Activated CD4-positive, alpha-beta T cell treated with anti-CD3 and anti-CD28 coated beads, Interleukin-2, amount 10 ng/mL, durations not matched to agents 24 days and 14 days (primary cell): ENCODE measurements at regions not wholly inside any gene's neighbourhood (a gene's known extent, or its start where the extent isn't known, plus 50 kb on each side); places are given as distances from the start of the nearest gene placed in this dataset.

Experiments
- DNase-seq: peaks from one replicate; pipeline ENCODE4 v3.0.0; 2022
- H3K27ac Mint-ChIP-seq: one replicate; pipeline ENCODE4 v1.8.0; 2022; ENCODE audit warnings: mild to moderate bottlenecking, mixed read lengths
- H3K27me3 Mint-ChIP-seq: one replicate; pipeline ENCODE4 v1.8.0; 2022; ENCODE audit warnings: mixed read lengths
- H3K36me3 Mint-ChIP-seq: one replicate; pipeline ENCODE4 v1.8.0; 2022; ENCODE audit warnings: low read depth, mild to moderate bottlenecking, mixed read lengths
- H3K4me1 Mint-ChIP-seq: one replicate; pipeline ENCODE4 v1.8.0; 2021; ENCODE audit warnings: mixed read lengths
- H3K4me3 Mint-ChIP-seq: one replicate; pipeline ENCODE4 v1.8.0; 2022; ENCODE audit warnings: mild to moderate bottlenecking, moderate library complexity, mixed read lengths
- H3K9me3 Mint-ChIP-seq: one replicate; pipeline ENCODE4 v1.8.0; 2021; ENCODE audit warnings: mixed read lengths
- intact Hi-C: fragments of 100-400 bp; cut with micrococcal nuclease; formaldehyde crosslinking; loops from one replicate; pipeline ENCODE4 v1.15.1; 2023

DNA sequence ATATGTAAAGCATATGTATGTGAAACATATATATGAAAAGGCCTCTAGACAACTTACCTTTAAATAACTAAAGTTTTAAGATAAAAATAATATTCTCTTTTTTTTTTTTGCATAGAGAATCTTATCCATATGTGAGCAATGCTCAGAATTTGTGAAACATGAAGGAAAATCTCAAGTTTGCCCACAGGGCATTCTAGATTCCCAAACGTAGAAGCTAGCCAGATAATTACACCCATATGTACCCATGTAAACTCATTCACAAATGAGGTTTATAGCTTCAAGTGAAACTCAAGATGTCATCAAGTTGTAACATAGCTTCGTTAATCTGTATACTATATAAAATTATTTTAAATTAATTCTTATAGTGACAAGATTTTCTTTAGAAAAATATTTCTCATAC lies 537.3 kb upstream of the NR2F2 start:
- Mint-ChIP-seq H3K9me3 (no peaks in the 10 kb centered on the region), H3K36me3 (no peaks in the 10 kb centered on the region), H3K27me3 (no peaks in the 10 kb centered on the region), H3K27ac (no peak overlapping the region), H3K4me3 (no peak overlapping the region), H3K4me1 (no peaks in the 10 kb centered on the region)
- intact Hi-C loops, result no loop called here
- no peak for DNase-seq

DNA sequence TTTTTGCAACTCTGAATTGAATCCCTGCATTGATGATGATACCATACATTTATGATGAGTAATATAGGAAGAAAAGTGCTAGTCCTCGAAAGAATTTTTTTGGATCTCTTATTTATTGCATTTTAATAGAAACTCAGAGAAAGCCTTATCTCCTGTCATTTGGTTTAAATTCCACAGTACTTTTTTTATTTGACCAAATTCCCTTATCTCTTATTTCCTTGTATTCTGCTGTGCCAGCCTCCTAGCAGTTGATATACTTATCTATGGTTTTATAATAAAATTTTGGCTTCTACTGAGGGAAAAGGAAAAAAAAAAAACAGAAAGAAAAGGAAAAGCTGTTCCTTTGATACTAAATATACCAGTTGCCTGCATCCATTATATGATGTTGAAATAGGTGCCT lies 535.1 kb upstream of the NR2F2 start:
- DNase-seq, result no peak
- Mint-ChIP-seq H3K9me3 (no peaks in the 10 kb centered on the region), H3K36me3 (no peaks in the 10 kb centered on the region), H3K27ac (no peak overlapping the region), H3K27me3 (peaks cover 2% of the 10 kb centered on the region), H3K4me3 (no peak overlapping the region), H3K4me1 (no peaks in the 10 kb centered on the region)
- intact Hi-C loops, result no loop called here

DNA sequence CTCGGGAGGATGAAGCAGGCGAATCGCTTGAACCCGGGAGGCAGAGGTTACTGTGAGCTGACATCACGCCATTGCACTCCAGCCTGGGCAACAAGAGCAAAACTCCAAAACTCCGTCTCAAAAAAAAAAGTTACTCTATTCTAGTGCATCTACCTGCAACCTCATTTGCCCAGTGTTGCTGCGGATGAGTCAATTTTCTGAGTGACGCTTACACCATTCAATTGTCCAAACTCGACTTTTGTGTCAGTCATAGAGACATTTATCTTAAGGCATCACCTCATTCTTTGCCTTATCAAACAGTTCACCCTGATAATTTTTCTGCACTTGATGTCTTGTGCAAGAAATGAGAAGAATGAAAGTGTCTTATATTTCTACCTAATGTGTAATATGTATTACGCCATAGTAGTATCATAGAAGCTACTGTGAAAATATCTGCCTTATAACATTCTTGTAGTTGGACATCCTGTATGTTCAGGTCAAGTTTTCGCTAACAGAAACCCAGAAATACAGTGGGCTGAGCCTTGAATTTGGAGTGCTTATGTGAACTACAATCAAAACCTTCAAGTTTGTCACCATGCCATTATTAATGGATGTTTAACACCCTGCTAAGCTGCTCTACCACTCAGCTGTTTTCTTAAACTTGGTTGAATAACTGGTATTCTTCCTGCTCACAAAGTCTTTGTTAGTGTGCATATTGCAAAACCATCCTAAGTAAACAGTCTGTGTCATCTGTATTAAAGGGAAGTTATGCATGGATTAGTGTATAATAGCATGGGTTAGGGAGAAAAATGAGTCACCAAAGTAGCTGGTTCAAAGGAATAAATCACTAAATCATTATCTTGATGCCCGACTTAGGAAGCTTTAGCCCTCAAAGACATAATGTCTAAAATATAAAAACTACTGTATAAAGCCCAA lies 531.0 kb upstream of the NR2F2 start:
- H3K27ac Mint-ChIP-seq, result no peak overlapping the region
- intact Hi-C loops, result no loop called here
- H3K27me3 Mint-ChIP-seq, result peaks cover 5% of the 10 kb centered on the region
- DNase-seq, result no peak
- no peaks in the 10 kb centered on the region for H3K36me3 Mint-ChIP-seq
- no peaks in the 10 kb centered on the region for H3K9me3 Mint-ChIP-seq
- H3K4me1 Mint-ChIP-seq, result peaks cover 2% of the 10 kb centered on the region
- no peak overlapping the region for H3K4me3 Mint-ChIP-seq

DNA sequence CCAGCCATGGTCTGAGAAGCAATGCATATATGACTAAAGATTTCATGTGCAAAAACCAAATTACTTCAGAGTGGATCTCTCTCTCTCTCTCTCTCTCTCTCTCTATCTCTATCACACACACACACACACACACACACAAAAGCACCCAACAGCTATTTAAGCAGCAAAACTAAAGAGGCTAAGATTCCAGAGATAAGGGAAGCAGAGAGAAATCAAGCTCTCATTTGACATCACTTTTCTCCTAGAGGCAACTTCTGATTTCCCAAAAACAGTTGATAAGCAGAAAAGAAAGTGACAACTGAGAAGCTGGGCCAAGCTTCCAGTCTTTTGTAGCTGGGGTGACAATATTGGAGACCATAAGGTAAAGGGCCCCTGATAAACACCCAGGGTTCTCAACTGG lies 526.0 kb upstream of the NR2F2 start:
- Mint-ChIP-seq H3K27me3 (peaks cover 5% of the 10 kb centered on the region), H3K9me3 (no peaks in the 10 kb centered on the region), H3K4me3 (no peak overlapping the region), H3K4me1 (peaks cover 2% of the 10 kb centered on the region), H3K27ac (no peak overlapping the region), H3K36me3 (no peaks in the 10 kb centered on the region)
- no peak for DNase-seq
- intact Hi-C loops, result no loop called here

DNA sequence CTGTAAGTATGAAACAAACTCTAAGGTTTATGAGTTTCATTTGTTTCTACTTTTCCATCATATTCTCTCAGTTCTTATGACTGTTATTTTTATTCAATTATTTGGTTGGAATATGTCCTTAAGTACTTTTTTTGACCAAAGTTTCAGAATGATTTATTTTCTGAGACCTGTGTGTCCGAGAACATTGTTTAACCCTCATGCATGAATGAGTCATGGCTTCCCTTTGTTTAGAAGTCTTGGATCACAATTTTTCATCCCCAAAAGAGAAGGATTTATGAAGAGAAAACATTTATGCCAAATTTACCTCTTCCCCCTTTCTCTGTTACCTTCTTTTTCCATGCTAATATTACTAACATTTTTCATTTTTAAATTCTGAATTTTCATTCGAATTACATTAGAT lies 518.0 kb upstream of the NR2F2 start:
- intact Hi-C loops, result no loop called here
- peaks cover 10% of the 10 kb centered on the region for H3K27me3 Mint-ChIP-seq
- no peaks in the 10 kb centered on the region for H3K9me3 Mint-ChIP-seq
- no peaks in the 10 kb centered on the region for H3K36me3 Mint-ChIP-seq
- no peak overlapping the region for H3K27ac Mint-ChIP-seq
- H3K4me3 Mint-ChIP-seq, result no peak overlapping the region
- no peak for DNase-seq
- H3K4me1 Mint-ChIP-seq, result no peaks in the 10 kb centered on the region

DNA sequence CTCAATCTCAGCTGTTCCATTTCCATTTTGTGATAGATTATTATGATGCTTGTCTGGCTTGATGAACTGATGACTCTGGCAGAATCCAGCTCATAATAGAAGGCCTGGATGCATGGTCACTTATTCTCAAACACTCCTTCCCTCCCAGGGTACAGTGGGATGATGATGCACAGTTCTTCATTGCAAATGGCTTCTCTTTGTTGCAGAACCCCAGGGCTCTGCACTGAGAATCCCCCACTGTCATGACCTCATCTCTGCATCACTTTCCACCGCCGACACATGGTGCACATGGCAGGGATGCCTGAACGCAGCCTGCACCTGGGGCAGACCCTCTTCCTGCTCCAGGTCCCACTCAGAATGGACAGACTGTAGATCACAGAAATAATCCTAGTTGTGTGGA lies 515.6 kb upstream of the NR2F2 start:
- Mint-ChIP-seq H3K9me3 (peaks cover 3% of the 10 kb centered on the region), H3K4me1 (no peaks in the 10 kb centered on the region), H3K27me3 (peaks cover 11% of the 10 kb centered on the region), H3K4me3 (no peak overlapping the region), H3K36me3 (no peaks in the 10 kb centered on the region), H3K27ac (no peak overlapping the region)
- intact Hi-C loops, result no loop called here
- DNase-seq, result no peak

DNA sequence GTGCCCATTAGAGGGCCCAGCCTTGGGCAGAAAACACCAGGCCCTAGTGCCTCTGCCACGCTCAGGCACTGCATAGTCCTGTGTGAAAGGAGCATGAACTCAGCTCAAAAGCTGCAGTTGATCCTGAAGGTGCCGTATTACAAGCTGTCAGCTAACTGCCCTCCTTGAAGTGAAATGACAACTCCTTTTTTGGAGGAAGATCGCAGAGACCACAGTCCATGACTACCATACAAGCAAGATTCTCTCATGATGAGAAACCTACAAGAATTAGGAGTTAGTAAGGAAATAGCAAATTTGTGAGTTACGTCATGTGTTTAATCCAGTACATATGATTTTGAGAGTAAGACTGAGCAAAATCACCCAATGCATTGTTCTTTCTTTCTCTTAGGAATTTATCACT lies 513.9 kb upstream of the NR2F2 start:
- H3K9me3 Mint-ChIP-seq, result peaks cover 3% of the 10 kb centered on the region
- H3K4me1 Mint-ChIP-seq, result no peaks in the 10 kb centered on the region
- no peak overlapping the region for H3K27ac Mint-ChIP-seq
- no peak for DNase-seq
- intact Hi-C loops, result no loop called here
- H3K36me3 Mint-ChIP-seq, result no peaks in the 10 kb centered on the region
- H3K4me3 Mint-ChIP-seq, result no peak overlapping the region
- peaks cover 18% of the 10 kb centered on the region for H3K27me3 Mint-ChIP-seq

DNA sequence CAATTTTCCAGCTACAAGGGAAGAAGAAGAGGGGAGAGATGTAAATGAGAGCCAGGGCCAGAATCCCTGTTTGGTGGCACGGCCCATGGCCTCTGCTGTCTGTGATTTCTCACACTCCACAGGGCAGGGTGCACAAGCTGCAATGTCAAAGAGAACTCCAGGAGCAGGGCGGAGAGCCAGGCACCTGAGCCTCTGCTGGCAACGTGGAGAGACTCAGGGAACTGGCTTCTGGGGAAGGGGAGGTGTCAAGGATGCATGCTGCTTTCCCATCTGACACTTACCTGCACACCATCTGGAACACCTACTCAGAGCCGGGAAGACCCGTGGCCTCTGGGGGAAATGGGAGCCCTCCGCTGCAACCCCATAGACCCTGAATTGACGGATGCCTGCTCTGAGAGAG lies 507.5 kb upstream of the NR2F2 start:
- DNase-seq, result no peak
- Mint-ChIP-seq H3K36me3 (no peaks in the 10 kb centered on the region), H3K27ac (no peak overlapping the region), H3K4me1 (no peaks in the 10 kb centered on the region), H3K4me3 (no peak overlapping the region), H3K27me3 (peaks cover 16% of the 10 kb centered on the region), H3K9me3 (no peaks in the 10 kb centered on the region)
- intact Hi-C loops, result no loop called here

DNA sequence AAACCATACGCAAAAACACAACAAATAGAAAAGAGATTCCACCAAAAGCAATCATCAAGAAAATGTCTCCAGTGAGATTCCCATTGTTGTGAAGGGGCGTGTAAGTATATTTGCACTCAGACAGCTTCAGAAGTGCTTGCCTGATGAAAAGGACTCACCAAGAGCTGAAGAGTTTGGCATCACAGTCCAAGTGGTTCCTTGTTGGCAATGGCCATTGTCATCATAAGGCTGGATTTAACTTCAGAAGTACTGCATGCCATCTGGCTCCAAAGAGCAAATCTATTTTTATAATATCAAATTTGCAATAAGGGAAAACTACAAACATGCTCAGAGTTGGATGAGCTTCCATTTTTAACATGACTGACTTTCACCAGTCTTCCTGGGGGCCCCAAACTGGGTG lies 505.3 kb upstream of the NR2F2 start:
- Mint-ChIP-seq H3K27me3 (peaks cover 20% of the 10 kb centered on the region), H3K9me3 (no peaks in the 10 kb centered on the region), H3K27ac (no peak overlapping the region), H3K4me1 (no peaks in the 10 kb centered on the region), H3K4me3 (no peak overlapping the region), H3K36me3 (no peaks in the 10 kb centered on the region)
- intact Hi-C loops, result no loop called here
- DNase-seq, result no peak

DNA sequence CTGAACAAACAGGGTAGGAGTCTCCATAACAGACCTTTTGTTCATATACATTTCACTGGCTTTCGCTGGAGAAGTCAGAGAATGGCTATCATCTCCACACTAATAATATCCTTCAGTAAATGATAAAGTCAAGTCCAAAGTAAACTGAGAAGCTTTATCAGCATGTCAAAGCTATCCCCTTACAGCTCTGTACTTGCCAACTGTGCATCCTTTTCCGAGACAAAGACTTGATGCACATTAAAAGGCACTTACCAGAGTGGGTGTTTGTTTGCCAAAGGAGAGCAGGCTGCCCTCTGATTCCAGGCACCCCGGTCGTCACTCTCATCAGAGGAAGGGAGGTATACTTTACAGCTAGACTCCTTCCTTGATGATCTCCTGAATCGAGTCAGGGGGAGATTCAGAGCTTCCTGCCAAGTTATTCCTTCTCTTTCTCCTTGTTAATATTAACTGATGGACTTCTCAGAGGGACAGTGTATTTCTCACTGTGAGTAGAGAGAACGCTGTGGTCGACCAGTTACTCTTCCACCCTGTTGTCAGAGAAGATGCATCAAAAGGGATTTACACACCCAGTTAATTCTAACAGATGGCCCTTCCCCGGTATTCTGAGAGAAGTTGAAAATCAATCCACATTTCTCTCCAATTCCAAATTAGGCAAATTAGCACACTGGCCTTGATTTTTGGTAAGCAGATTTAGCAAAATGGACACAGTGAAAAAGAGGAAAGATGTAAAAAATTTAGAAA lies 504.7 kb upstream of the NR2F2 start:
- no peak for DNase-seq
- intact Hi-C loops, result no loop called here
- Mint-ChIP-seq H3K36me3 (no peaks in the 10 kb centered on the region), H3K27me3 (peaks cover 20% of the 10 kb centered on the region), H3K4me3 (no peak overlapping the region), H3K9me3 (no peaks in the 10 kb centered on the region), H3K27ac (no peak overlapping the region), H3K4me1 (no peaks in the 10 kb centered on the region)

DNA sequence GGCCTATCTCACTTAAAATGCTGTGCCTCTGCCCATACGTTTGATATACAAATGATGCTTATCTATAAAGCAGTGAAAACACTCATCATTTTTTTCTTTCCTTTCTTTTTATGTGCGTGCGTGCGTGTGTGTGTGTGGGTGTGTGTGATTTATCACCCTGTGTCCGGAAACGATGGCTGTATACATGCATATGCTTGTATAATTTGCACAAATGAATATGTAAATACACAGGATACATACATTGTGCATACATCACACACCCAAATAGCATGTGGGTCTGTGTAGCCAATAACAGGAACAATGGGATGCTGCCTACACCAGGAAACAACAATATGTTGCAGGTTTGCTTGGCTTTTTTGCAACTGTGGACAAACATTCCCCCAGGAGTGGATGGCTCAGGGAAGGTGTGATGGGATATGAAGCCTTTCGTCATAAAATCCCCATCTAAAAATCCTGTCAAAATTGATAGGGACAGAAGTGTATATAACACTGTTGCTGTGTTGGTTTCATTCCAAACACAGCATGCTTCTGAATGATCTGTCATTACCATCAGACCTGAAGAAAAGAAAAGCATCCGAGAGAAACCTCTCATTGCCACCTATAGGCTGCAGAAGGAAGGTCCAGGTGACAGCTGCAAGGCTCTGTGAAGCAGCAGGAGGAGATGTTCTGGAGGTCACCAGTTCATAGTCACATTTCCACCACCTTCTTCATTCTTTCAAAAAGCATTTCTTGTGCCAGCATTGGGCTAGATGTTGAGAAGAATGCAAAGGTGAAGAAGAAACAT lies 503.9 kb upstream of the NR2F2 start:
- Mint-ChIP-seq H3K9me3 (no peaks in the 10 kb centered on the region), H3K36me3 (no peaks in the 10 kb centered on the region), H3K4me3 (no peak overlapping the region), H3K27me3 (peaks cover 24% of the 10 kb centered on the region), H3K27ac (no peak overlapping the region), H3K4me1 (no peaks in the 10 kb centered on the region)
- peak; percentile 64 for DNase-seq
- intact Hi-C loops, result no loop called here

DNA sequence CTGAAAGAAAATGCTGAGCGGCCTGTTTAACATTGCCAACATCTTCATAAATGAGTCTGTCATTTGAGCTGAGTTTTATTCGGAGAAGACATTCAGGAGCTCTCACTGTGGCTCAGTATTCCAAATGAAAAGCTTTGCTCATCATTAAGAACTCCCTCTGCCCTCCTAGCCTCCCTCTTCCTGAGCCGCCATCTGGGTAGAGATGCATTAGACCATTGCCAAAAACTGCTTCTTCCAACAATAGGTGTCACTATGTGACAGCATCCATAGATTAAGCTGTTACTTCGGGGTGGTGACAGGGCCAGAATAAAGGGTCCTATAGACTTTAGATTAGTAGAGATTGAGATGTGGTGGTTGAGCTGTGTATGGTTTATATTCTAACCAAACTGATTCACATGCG lies 501.4 kb upstream of the NR2F2 start:
- Mint-ChIP-seq H3K4me1 (no peaks in the 10 kb centered on the region), H3K27me3 (peaks cover 31% of the 10 kb centered on the region), H3K27ac (no peak overlapping the region), H3K9me3 (no peaks in the 10 kb centered on the region), H3K4me3 (no peak overlapping the region), H3K36me3 (no peaks in the 10 kb centered on the region)
- DNase-seq, result no peak
- intact Hi-C loops, result no loop called here

DNA sequence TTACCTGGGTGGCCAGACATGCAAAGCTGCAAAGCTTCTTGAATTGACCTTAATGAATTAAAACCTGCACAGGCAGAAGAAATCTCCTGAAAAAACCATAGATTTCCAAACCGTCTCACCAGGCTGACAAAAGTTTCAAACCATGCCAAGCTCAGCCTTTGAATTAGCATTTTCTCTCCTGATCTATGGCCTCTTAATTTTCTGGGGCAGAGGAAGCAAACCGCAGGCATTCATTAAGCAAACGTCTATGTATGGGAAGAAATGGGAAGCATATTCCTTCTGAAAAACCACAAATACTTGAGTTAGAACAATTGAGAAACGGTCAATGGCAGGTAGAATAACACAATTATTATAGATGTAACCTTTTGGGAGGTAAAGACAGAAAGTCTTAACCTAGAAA lies 500.2 kb upstream of the NR2F2 start:
- intact Hi-C loops, result no loop called here
- Mint-ChIP-seq H3K27me3 (peaks cover 38% of the 10 kb centered on the region), H3K27ac (no peak overlapping the region), H3K4me1 (no peaks in the 10 kb centered on the region), H3K4me3 (no peak overlapping the region), H3K36me3 (no peaks in the 10 kb centered on the region), H3K9me3 (no peaks in the 10 kb centered on the region)
- DNase-seq, result no peak

DNA sequence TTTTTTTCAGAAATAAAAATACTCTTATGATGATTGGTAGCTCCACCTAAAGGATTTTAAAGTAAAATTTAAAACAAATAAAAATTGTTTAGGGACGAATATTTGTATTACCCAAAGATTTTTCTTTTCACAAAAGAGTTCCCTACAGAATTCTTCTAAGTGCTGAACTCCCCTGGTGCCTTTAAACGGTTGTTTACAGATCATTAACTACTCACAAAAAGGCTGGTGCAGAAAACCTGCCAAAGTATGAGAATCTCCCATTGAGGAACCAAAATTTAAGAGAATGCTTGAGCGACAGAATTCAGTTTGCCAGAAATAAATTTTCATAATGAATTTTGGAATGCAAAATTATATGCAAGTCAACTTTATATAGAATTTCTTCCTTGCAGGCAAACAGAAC lies 497.8 kb upstream of the NR2F2 start:
- H3K9me3 Mint-ChIP-seq, result no peaks in the 10 kb centered on the region
- intact Hi-C loops, result no loop called here
- H3K4me1 Mint-ChIP-seq, result no peaks in the 10 kb centered on the region
- H3K36me3 Mint-ChIP-seq, result no peaks in the 10 kb centered on the region
- H3K4me3 Mint-ChIP-seq, result no peak overlapping the region
- no peak overlapping the region for H3K27ac Mint-ChIP-seq
- DNase-seq, result no peak
- H3K27me3 Mint-ChIP-seq, result peaks cover 37% of the 10 kb centered on the region
